Small intestine (tissue), 7 donors: ENCODE measurements at regions not wholly inside any gene's neighbourhood (a gene's known extent, or its start where the extent isn't known, plus 50 kb on each side); places are given as distances from the start of the nearest gene placed in this dataset.

Experiments used
- DNase-seq, 2 donors: peaks; one replicate each; pipeline versions ENCODE4 v3.0.0 to v3.0.0-alpha.2; 2013
- FAIRE-seq: peaks from 2 replicates; lab custom pipeline; 2012; peaks lifted over from hg19 to GRCh38; lab: Jason Lieb, UNC
- H3K27ac ChIP-seq, 3 donors: one replicate each; pipeline ENCODE4 v1.5.1; 2013; ENCODE audit warnings: low read length in 2 of 3, mild to moderate bottlenecking in 2 of 3, control low read depth in 1 of 3, inconsistent platforms in 1 of 3, low read depth in 1 of 3, moderate library complexity in 1 of 3
- H3K27me3 ChIP-seq, 3 donors: one replicate each; pipeline ENCODE4 v1.6.1; 2013; ENCODE audit warnings: low read length in 3 of 3, inconsistent platforms in 1 of 3; ENCODE audit not compliant: control insufficient read depth in 3 of 3, insufficient read depth in 3 of 3
- H3K36me3 ChIP-seq, 3 donors: one replicate each; pipeline ENCODE4 v1.6.1; 2013; ENCODE audit warnings: low read length in 3 of 3, inconsistent platforms in 1 of 3, low read depth in 1 of 3, mild to moderate bottlenecking in 1 of 3, moderate library complexity in 1 of 3; ENCODE audit not compliant: control insufficient read depth in 3 of 3, insufficient read depth in 2 of 3
- H3K4me1 ChIP-seq, 3 donors: one replicate each; pipeline ENCODE4 v1.6.1; 2013; ENCODE audit warnings: low read length in 2 of 3, inconsistent platforms in 1 of 3, low read depth in 1 of 3, mild to moderate bottlenecking in 1 of 3, moderate library complexity in 1 of 3; ENCODE audit not compliant: control insufficient read depth in 3 of 3, insufficient read depth in 2 of 3
- H3K4me3 ChIP-seq, 3 donors: one replicate each; pipeline ENCODE4 v1.5.1; 2013; ENCODE audit warnings: low read length in 3 of 3, control low read depth in 1 of 3, inconsistent platforms in 1 of 3, low read depth in 1 of 3, mild to moderate bottlenecking in 1 of 3, moderate library complexity in 1 of 3
- H3K9me3 ChIP-seq, 2 donors: one replicate each; pipeline ENCODE4 v1.6.1; 2013; ENCODE audit warnings: low read depth in 1 of 2, low read length in 1 of 2; ENCODE audit not compliant: control insufficient read depth in 2 of 2, insufficient read depth in 1 of 2
- WGBS, 3 donors: extraction: QIAGEN DNeasy Blood & Tissue Kit; methylation state at CpG; one replicate each; pipeline ENCODE4 v1.1.7; 2013; 5-methylcytosine and 5-hydroxymethylcytosine counted together
- donor health status: healthy with polysubstance abuse.
- donor health status: control.
- donor health status: control.
- donor health status: Bipolar disorder and iron deficiency.
- donor health status: healthy.

GRCh38 chr5:164277720-164278119, 772.3 kb downstream of the MAT2B start:
- H3K9me3 ChIP-seq: no peaks in the 10 kb centered on the region
- no peaks in the 10 kb centered on the region for H3K36me3 ChIP-seq
- no peak overlapping the region for H3K4me3 ChIP-seq
- WGBS, 3 donors: 20 to 48% (median 26%) methylated on average over 2 of the region's 2 CpGs
- peaks cover 0 to 2% (median 0%) of the 10 kb centered on the region in 3 donors for H3K27me3 ChIP-seq
- H3K27ac ChIP-seq: no peak overlapping the region
- no peaks in the 10 kb centered on the region for H3K4me1 ChIP-seq
- no peak for FAIRE-seq
- no peak for DNase-seq

GRCh38 chr5:164289526-164289925, 784.1 kb downstream of the MAT2B start:
- Histone ChIP-seq H3K36me3 (no peaks in the 10 kb centered on the region), H3K9me3 (no peaks in the 10 kb centered on the region), H3K4me3 (no peak overlapping the region), H3K27ac (no peak overlapping the region), H3K4me1 (no peaks in the 10 kb centered on the region), H3K27me3 (no peaks in the 10 kb centered on the region)
- FAIRE-seq (no peak), DNase-seq (no peak)
- WGBS, 3 donors: 36 to 48% (median 45%) methylated on average over 1 of the region's 1 CpG

GRCh38 chr5:164296603-164297080, 791.2 kb downstream of the MAT2B start:
- Histone ChIP-seq H3K4me1 (no peaks in the 10 kb centered on the region), H3K9me3 (no peaks in the 10 kb centered on the region), H3K4me3 (peak overlapping the region in 1 of 3 donors; percentile 4), H3K36me3 (no peaks in the 10 kb centered on the region), H3K27ac (no peak overlapping the region), H3K27me3 (no peaks in the 10 kb centered on the region)
- DNase-seq: peak in 1 of 2 donors; percentile 9
- no peak for FAIRE-seq
- WGBS, 3 donors: 26 to 39% (median 37%) methylated on average over 14 of the region's 14 CpGs

DNA sequence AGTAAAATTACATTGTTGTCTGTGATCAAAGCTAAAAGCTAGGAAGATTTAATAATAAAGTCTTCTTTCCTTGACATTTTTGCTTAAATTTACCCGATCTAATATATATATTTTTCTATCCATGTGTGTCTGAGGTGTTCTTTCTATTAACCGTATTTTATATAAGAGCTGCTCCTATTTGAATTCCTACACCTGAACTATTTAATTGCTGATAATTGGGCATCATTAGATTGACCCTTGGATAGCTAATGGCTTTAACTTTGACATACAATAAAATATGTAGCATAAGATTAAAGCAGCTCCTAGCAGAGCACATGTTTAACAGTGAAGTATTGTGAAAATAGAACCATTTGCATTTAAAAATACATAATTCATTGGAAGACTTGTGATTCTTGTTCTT, 792.7 kb downstream of the MAT2B start:
- FAIRE-seq (no peak), DNase-seq (no peak)
- H3K27me3 ChIP-seq: no peaks in the 10 kb centered on the region
- H3K4me1 ChIP-seq: no peaks in the 10 kb centered on the region
- no peaks in the 10 kb centered on the region for H3K9me3 ChIP-seq
- H3K4me3 ChIP-seq: no peak overlapping the region
- WGBS, 3 donors: 75 to 87% (median 77%) methylated on average over 2 of the region's 2 CpGs
- no peak overlapping the region for H3K27ac ChIP-seq
- no peaks in the 10 kb centered on the region for H3K36me3 ChIP-seq

DNA sequence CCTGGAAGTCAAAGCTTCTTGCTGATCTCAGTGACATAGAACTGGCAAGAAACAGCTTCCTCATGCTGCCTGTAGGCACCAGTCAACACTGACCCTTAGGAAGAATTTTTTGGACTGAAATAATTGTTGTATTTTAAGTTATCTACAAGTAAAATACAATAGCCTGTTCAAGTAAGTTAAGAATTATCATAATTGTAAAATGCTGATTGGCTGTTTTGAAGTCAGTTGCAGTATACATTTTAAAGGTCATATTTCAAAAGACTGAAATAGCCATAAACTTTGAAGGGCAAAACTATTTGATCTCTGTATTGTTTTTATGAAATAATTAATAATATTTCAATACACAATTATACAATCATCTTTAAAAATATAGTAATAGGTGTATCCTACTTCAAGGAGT, 794.9 kb downstream of the MAT2B start:
- H3K27me3 ChIP-seq: no peaks in the 10 kb centered on the region
- peak in 1 of 2 donors; percentile 1 for DNase-seq
- no peak for FAIRE-seq
- no peaks in the 10 kb centered on the region for H3K36me3 ChIP-seq
- H3K4me3 ChIP-seq: no peak overlapping the region
- no peaks in the 10 kb centered on the region for H3K9me3 ChIP-seq
- H3K27ac ChIP-seq: no peak overlapping the region
- no peaks in the 10 kb centered on the region for H3K4me1 ChIP-seq

GRCh38 chr5:164301136-164301535, 795.7 kb downstream of the MAT2B start:
- FAIRE-seq: no peak

GRCh38 chr5:164301708-164302107, 796.3 kb downstream of the MAT2B start:
- DNase-seq: no peak
- FAIRE-seq: no peak
- H3K4me3 ChIP-seq: no peak overlapping the region
- H3K27me3 ChIP-seq: no peaks in the 10 kb centered on the region
- 83 to 91% (median 86%) methylated on average over 3 of the region's 3 CpGs for WGBS, 3 donors
- H3K4me1 ChIP-seq: no peaks in the 10 kb centered on the region
- H3K27ac ChIP-seq: no peak overlapping the region
- H3K9me3 ChIP-seq: no peaks in the 10 kb centered on the region
- no peaks in the 10 kb centered on the region for H3K36me3 ChIP-seq

More at GRCh38 chr5:164301136-164301535, 795.7 kb downstream of the MAT2B start:
- Histone ChIP-seq H3K36me3 (no peaks in the 10 kb centered on the region), H3K9me3 (no peaks in the 10 kb centered on the region), H3K27me3 (no peaks in the 10 kb centered on the region), H3K4me1 (no peaks in the 10 kb centered on the region), H3K27ac (no peak overlapping the region), H3K4me3 (no peak overlapping the region)
- DNase-seq: no peak

DNA sequence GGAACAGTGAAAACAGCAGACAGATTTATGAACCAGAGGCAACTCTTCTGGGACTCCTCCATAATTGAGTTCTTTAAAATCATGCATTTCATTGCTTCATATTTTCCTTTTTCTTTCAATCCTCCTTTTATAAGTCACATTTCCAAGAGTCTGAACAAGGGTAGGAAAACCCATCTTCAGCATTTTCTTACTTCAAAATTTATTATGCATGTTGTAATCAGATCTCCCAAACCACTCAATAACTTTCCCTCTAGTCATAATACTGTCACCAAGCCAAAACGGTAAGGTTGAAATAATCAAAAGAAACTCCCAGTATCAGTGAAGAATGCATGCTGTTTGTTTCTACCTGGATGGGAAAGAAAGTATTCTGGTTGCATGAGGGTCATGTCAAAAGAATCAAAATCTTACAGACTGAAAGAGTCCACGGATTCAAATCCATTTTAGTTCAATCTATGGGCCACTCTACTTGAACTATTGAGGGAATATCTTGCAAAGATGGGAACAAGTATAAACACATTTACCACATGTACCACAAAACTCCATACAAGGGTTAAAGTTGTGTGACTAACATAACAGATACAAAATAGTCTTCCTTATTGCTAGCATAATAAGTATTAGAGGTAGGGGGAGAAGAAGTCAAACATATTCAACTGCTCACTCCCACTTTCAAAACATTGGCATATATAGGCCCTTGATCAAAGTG, 797.3 kb downstream of the MAT2B start:
- no peak overlapping the region for H3K27ac ChIP-seq
- FAIRE-seq (no peak), DNase-seq (no peak)
- WGBS, 3 donors: 54 to 69% (median 64%) methylated on average over 2 of the region's 2 CpGs
- no peaks in the 10 kb centered on the region for H3K36me3 ChIP-seq
- H3K9me3 ChIP-seq: no peaks in the 10 kb centered on the region
- no peaks in the 10 kb centered on the region for H3K27me3 ChIP-seq
- H3K4me3 ChIP-seq: no peak overlapping the region
- H3K4me1 ChIP-seq: no peaks in the 10 kb centered on the region
